ENCODE measurements at regions not wholly inside any gene's neighbourhood (a gene's known extent, or its start where the extent isn't known, plus 50 kb on each side); places are given as distances from the start of the nearest gene placed in this dataset.

DNA sequence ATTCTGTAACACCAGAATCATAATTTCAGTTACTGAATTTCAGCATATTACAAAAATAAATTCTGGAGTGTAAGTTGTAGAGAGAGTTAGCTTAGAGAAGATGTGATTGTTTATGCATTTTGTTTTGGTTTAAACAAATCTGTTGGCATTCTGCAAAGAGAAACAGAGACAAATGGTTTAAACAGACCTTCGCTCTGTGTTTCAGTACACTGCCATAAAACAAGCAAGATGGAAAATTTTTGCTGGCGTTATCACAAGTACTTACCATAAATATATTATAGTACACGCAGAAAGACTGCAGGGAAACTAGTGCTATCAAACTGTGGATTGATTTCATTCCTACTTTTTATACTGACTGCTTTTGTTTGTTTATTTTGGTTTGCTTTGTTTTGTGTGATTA is 850.3 kb upstream of the FOXG1 start:
- Histone ChIP-seq H3K4me1 (ENCODE audit: control insufficient read depth, insufficient read depth, low read length) (no peaks in the 10 kb centered on the region), H3K27ac (ENCODE audit: low read length) (no peak overlapping the region), H3K36me3 (ENCODE audit: control insufficient read depth, insufficient read depth, low read length) (no peaks in the 10 kb centered on the region), H3K4me3 (ENCODE audit: low read length) (no peak overlapping the region), H3K27me3 (ENCODE audit: control insufficient read depth, insufficient read depth, low read length) (no peaks in the 10 kb centered on the region), H3K9me3 (ENCODE audit: control insufficient read depth, low read depth, low read length) (no peaks in the 10 kb centered on the region)
- no peak for DNase-seq
- 68% methylated on average over 3 of the region's 3 CpGs for WGBS (ENCODE audit: insufficient coverage, low lambda C conversion rate)

GRCh38 chr14:27917896-27918295 is 848.7 kb upstream of the FOXG1 start:
- Histone ChIP-seq H3K27me3 (ENCODE audit: control insufficient read depth, insufficient read depth, low read length) (no peaks in the 10 kb centered on the region), H3K4me1 (ENCODE audit: control insufficient read depth, insufficient read depth, low read length) (no peaks in the 10 kb centered on the region), H3K36me3 (ENCODE audit: control insufficient read depth, insufficient read depth, low read length) (no peaks in the 10 kb centered on the region), H3K9me3 (ENCODE audit: control insufficient read depth, low read depth, low read length) (no peaks in the 10 kb centered on the region), H3K4me3 (ENCODE audit: low read length) (no peak overlapping the region), H3K27ac (ENCODE audit: low read length) (no peak overlapping the region)
- DNase-seq: no peak
- WGBS (ENCODE audit: insufficient coverage, low lambda C conversion rate): no CpG with 5 or more reads among the region's 3 CpGs

GRCh38 chr14:27927519-27927918 is 839.1 kb upstream of the FOXG1 start:
- no peaks in the 10 kb centered on the region for H3K36me3 ChIP-seq (ENCODE audit: control insufficient read depth, insufficient read depth, low read length)
- no peak for DNase-seq
- no peak overlapping the region for H3K4me3 ChIP-seq (ENCODE audit: low read length)
- no peak overlapping the region for H3K27ac ChIP-seq (ENCODE audit: low read length)
- H3K9me3 ChIP-seq (ENCODE audit: control insufficient read depth, low read depth, low read length): no peaks in the 10 kb centered on the region
- no peaks in the 10 kb centered on the region for H3K27me3 ChIP-seq (ENCODE audit: control insufficient read depth, insufficient read depth, low read length)
- no peaks in the 10 kb centered on the region for H3K4me1 ChIP-seq (ENCODE audit: control insufficient read depth, insufficient read depth, low read length)

DNA sequence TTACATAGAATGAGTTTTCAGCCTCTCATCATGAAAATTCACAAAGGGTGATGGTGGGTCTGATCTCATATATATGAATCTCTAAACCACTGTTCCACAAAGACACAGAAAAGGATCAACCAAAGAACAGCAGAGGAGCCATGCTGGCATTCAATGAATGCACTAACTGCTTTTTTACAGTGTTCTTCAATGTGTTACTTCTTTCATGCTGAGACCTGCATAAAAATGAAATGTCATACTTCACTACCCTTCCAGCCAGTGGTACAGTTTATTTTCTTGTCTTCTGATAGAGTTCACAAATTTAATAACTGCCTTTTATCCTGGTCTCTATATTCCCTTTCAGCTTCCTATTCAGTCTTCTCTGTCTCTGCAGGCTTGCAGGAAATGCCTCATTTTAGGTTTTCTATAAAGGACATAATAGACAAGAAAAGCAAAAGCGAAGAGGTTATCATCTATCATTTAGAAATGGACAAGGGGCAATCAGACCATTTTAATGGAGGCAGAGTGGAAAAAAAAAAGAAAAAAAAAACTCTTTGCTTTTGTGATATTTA is 836.7 kb upstream of the FOXG1 start:
- Histone ChIP-seq H3K9me3 (ENCODE audit: control insufficient read depth, low read depth, low read length) (no peaks in the 10 kb centered on the region), H3K27ac (ENCODE audit: low read length) (no peak overlapping the region), H3K4me1 (ENCODE audit: control insufficient read depth, insufficient read depth, low read length) (no peaks in the 10 kb centered on the region), H3K4me3 (ENCODE audit: low read length) (no peak overlapping the region), H3K36me3 (ENCODE audit: control insufficient read depth, insufficient read depth, low read length) (no peaks in the 10 kb centered on the region), H3K27me3 (ENCODE audit: control insufficient read depth, insufficient read depth, low read length) (no peaks in the 10 kb centered on the region)
- no peak for DNase-seq
- 100% methylated on average over 1 of the region's 1 CpG for WGBS (ENCODE audit: insufficient coverage, low lambda C conversion rate)

DNA sequence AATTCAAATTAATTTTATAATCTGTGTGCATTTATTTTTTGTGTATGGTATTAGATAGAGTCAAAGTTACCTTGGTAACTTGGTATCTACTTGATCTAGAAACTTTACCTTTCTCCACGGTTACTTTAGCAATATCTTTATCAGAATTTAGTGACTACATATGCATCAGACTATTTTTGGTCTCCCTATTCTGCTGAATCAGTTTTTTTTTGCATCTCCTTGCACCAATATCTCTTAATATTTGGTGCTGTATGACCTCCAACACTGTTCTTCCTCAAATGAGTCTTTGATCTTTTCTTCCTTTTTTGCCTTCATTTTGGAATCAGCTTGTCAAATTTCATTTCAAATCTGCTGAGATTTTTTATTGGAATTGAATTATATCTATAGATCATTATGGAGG is 828.2 kb upstream of the FOXG1 start:
- H3K27me3 ChIP-seq (ENCODE audit: control insufficient read depth, insufficient read depth, low read length): no peaks in the 10 kb centered on the region
- 30% methylated on average over 1 of the region's 1 CpG for WGBS (ENCODE audit: insufficient coverage, low lambda C conversion rate)
- no peaks in the 10 kb centered on the region for H3K4me1 ChIP-seq (ENCODE audit: control insufficient read depth, insufficient read depth, low read length)
- H3K27ac ChIP-seq (ENCODE audit: low read length): no peak overlapping the region
- DNase-seq: no peak
- H3K36me3 ChIP-seq (ENCODE audit: control insufficient read depth, insufficient read depth, low read length): no peaks in the 10 kb centered on the region
- H3K9me3 ChIP-seq (ENCODE audit: control insufficient read depth, low read depth, low read length): peaks cover 2% of the 10 kb centered on the region
- H3K4me3 ChIP-seq (ENCODE audit: low read length): no peak overlapping the region

- H3K9me3 ChIP-seq (ENCODE audit: control insufficient read depth, low read depth, low read length): peaks cover 2% of the 10 kb centered on the region
- WGBS (ENCODE audit: insufficient coverage, low lambda C conversion rate): 80% methylated on average over 1 of the region's 4 CpGs
- H3K27me3 ChIP-seq (ENCODE audit: control insufficient read depth, insufficient read depth, low read length): no peaks in the 10 kb centered on the region
- H3K4me3 ChIP-seq (ENCODE audit: low read length): no peak overlapping the region
- DNase-seq: no peak
- H3K4me1 ChIP-seq (ENCODE audit: control insufficient read depth, insufficient read depth, low read length): no peaks in the 10 kb centered on the region
- no peak overlapping the region for H3K27ac ChIP-seq (ENCODE audit: low read length)
- no peaks in the 10 kb centered on the region for H3K36me3 ChIP-seq (ENCODE audit: control insufficient read depth, insufficient read depth, low read length)
Measured at GRCh38 chr14:27945512-27945911, 821.1 kb upstream of the FOXG1 start.

DNA sequence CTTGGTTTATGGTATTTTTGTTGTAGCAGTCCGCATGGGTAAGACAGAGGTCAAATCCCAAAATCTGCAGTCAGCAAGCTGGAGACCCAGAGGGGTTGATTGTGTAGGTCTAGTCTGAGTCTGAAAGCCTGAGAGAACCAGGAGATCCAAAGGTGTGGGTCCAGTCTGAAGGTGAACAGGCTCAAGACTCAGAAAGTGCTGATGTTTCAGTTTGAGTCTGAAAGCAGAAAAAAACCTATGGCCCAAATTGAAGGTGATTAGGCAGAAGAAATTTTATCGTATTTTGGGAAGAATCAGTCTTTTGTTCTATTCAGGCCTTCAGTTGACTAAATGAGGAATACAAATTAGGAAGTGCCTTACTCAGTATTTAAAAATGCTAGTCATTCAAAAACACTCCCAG is 807.8 kb upstream of the FOXG1 start:
- 100% methylated on average over 1 of the region's 2 CpGs for WGBS (ENCODE audit: insufficient coverage, low lambda C conversion rate)
- no peaks in the 10 kb centered on the region for H3K4me1 ChIP-seq (ENCODE audit: control insufficient read depth, insufficient read depth, low read length)
- no peak overlapping the region for H3K27ac ChIP-seq (ENCODE audit: low read length)
- H3K27me3 ChIP-seq (ENCODE audit: control insufficient read depth, insufficient read depth, low read length): no peaks in the 10 kb centered on the region
- no peak for DNase-seq
- H3K36me3 ChIP-seq (ENCODE audit: control insufficient read depth, insufficient read depth, low read length): no peaks in the 10 kb centered on the region
- H3K4me3 ChIP-seq (ENCODE audit: low read length): no peak overlapping the region
- H3K9me3 ChIP-seq (ENCODE audit: control insufficient read depth, low read depth, low read length): no peaks in the 10 kb centered on the region

DNA sequence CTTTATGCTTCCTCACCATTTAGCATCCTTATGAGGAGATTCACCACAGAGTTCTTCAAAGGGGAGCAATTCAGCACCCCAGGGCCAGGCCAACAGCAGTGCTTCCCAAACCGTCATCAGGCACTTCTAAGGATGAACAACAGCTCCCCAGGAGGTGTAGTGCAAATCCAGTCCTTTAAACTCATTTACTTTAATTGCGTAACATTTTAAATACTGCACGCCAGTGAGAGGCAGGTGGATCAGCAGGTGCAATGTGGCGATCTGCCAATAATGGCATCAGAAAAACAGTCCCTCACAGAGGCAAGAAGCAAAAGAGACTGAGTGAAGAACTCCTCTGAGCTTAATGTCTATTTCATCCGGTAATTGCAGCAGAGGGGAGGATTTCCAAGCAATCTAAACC is 770.9 kb upstream of the FOXG1 start:
- H3K4me1 ChIP-seq (ENCODE audit: control insufficient read depth, insufficient read depth, low read length): no peaks in the 10 kb centered on the region
- WGBS (ENCODE audit: insufficient coverage, low lambda C conversion rate): no CpG with 5 or more reads among the region's 5 CpGs
- no peak for DNase-seq
- H3K27me3 ChIP-seq (ENCODE audit: control insufficient read depth, insufficient read depth, low read length): no peaks in the 10 kb centered on the region
- no peak overlapping the region for H3K27ac ChIP-seq (ENCODE audit: low read length)
- no peak overlapping the region for H3K4me3 ChIP-seq (ENCODE audit: low read length)
- no peaks in the 10 kb centered on the region for H3K36me3 ChIP-seq (ENCODE audit: control insufficient read depth, insufficient read depth, low read length)
- H3K9me3 ChIP-seq (ENCODE audit: control insufficient read depth, low read depth, low read length): no peaks in the 10 kb centered on the region

DNA sequence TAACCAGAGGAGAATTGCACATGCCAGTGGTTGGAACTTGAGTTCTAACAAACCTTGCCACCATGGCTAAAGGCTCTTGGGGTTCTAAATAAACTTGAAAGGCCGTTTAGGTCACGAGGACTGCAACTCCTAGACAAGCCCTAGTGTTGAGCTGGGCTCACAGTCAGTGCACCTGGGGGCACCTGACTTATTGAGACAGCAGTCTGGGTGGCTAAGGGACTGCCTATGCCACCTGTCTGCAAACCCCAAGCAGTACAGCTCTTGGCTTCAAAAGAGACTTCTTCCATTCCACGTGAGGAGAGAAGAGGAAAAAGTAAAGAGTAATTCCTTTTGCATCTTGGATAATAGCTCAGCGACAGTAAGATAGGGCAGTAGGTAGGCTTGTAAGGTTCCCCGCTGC is 765.6 kb upstream of the FOXG1 start:
- H3K4me1 ChIP-seq (ENCODE audit: control insufficient read depth, insufficient read depth, low read length): no peaks in the 10 kb centered on the region
- H3K27me3 ChIP-seq (ENCODE audit: control insufficient read depth, insufficient read depth, low read length): no peaks in the 10 kb centered on the region
- no CpG with 5 or more reads among the region's 5 CpGs for WGBS (ENCODE audit: insufficient coverage, low lambda C conversion rate)
- no peaks in the 10 kb centered on the region for H3K36me3 ChIP-seq (ENCODE audit: control insufficient read depth, insufficient read depth, low read length)
- H3K27ac ChIP-seq (ENCODE audit: low read length): no peak overlapping the region
- H3K9me3 ChIP-seq (ENCODE audit: control insufficient read depth, low read depth, low read length): no peaks in the 10 kb centered on the region
- no peak overlapping the region for H3K4me3 ChIP-seq (ENCODE audit: low read length)
- DNase-seq: no peak

GRCh38 chr14:28012629-28013415 is 753.8 kb upstream of the FOXG1 start:
- H3K4me3 ChIP-seq (ENCODE audit: low read length): no peak overlapping the region
- no peaks in the 10 kb centered on the region for H3K27me3 ChIP-seq (ENCODE audit: control insufficient read depth, insufficient read depth, low read length)
- H3K36me3 ChIP-seq (ENCODE audit: control insufficient read depth, insufficient read depth, low read length): no peaks in the 10 kb centered on the region
- DNase-seq: no peak
- WGBS (ENCODE audit: insufficient coverage, low lambda C conversion rate): 90% methylated on average over 2 of the region's 6 CpGs
- H3K9me3 ChIP-seq (ENCODE audit: control insufficient read depth, low read depth, low read length): no peaks in the 10 kb centered on the region
- H3K27ac ChIP-seq (ENCODE audit: low read length): no peak overlapping the region
- no peaks in the 10 kb centered on the region for H3K4me1 ChIP-seq (ENCODE audit: control insufficient read depth, insufficient read depth, low read length)

DNA sequence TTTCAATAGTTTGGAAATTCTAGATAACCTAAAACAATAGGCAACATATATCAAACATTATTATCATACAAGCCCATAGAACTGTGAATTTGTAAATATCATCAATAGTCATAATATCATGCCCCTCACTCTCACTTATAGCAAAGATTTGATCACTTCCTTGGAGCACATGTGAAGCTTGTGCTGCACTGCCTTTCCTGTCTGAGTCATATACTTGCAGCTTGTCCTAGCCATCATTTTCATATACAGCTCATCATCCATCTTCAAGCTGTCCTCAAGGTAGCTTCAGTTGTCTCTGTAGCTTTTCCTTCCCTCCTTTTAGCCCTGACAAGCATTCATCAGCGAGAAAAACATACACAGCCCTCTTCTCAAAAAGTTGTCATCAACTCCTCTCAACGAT is 746.5 kb upstream of the FOXG1 start:
- Histone ChIP-seq H3K27me3 (ENCODE audit: control insufficient read depth, insufficient read depth, low read length) (no peaks in the 10 kb centered on the region), H3K4me3 (ENCODE audit: low read length) (no peak overlapping the region), H3K27ac (ENCODE audit: low read length) (no peak overlapping the region), H3K36me3 (ENCODE audit: control insufficient read depth, insufficient read depth, low read length) (no peaks in the 10 kb centered on the region), H3K9me3 (ENCODE audit: control insufficient read depth, low read depth, low read length) (no peaks in the 10 kb centered on the region), H3K4me1 (ENCODE audit: control insufficient read depth, insufficient read depth, low read length) (no peaks in the 10 kb centered on the region)
- no peak for DNase-seq
- 93% methylated on average over 2 of the region's 2 CpGs for WGBS (ENCODE audit: insufficient coverage, low lambda C conversion rate)

Data from large intestine (tissue), 3 donors.